AG09319 (cell line): ENCODE measurements at regions not wholly inside any gene's neighbourhood (a gene's known extent, or its start where the extent isn't known, plus 50 kb on each side); places are given as distances from the start of the nearest gene placed in this dataset.

Source experiments
- DNase-seq: peaks from one replicate; pipeline ENCODE4 v3.0.0-alpha.2; 2010; ENCODE audit warnings: low read depth; ENCODE audit errors: extremely low read depth
- CTCF ChIP-seq: IDR thresholded peaks from 2 replicates; pipeline ENCODE4 v1.5.1; 2011; ENCODE audit warnings: low read depth, mild to moderate bottlenecking, inconsistent platforms, low read length, moderate library complexity

GRCh38 chrX:8075636-8076035, 95.4 kb downstream of the VCX2 start:
- DNase-seq = no peak
- TF ChIP-seq CTCF = no peak

GRCh38 chrX:8067754-8068462, 103.2 kb downstream of the VCX2 start:
- TF ChIP-seq CTCF = no peak
- DNase-seq = no peak

GRCh38 chrX:8052909-8053308, 118.2 kb downstream of the VCX2 start:
- TF ChIP-seq CTCF = no peak
- DNase-seq = no peak

GRCh38 chrX:8049827-8050226, 121.2 kb downstream of the VCX2 start:
- no peak for TF ChIP-seq CTCF
- DNase-seq = no peak

GRCh38 chrX:8048466-8048865, 121.3 kb upstream of the PNPLA4 start:
- no peak for TF ChIP-seq CTCF
- DNase-seq = no peak

GRCh38 chrX:8044947-8045346, 117.7 kb upstream of the PNPLA4 start:
- DNase-seq = no peak
- TF ChIP-seq CTCF = no peak

- no peak for DNase-seq
Measured at GRCh38 chrX:8043546-8043945, 116.3 kb upstream of the PNPLA4 start.

More at GRCh38 chrX:8043546-8043945, 116.3 kb upstream of the PNPLA4 start:
- no peak for TF ChIP-seq CTCF
